G401.6 (cell line): ENCODE measurements at regions not wholly inside any gene's neighbourhood (a gene's known extent, or its start where the extent isn't known, plus 50 kb on each side); places are given as distances from the start of the nearest gene placed in this dataset.
"Not testable (repeated sequence)": the region's sequence is repeated elsewhere in the genome, so short reads cannot be mapped to it uniquely, and the experiment has no call there.

ENCODE experiments used
- FAIRE-seq: peaks from 2 replicates; lab custom pipeline; 2012; peaks lifted over from hg19 to GRCh38; lab: Jason Lieb, UNC

DNA sequence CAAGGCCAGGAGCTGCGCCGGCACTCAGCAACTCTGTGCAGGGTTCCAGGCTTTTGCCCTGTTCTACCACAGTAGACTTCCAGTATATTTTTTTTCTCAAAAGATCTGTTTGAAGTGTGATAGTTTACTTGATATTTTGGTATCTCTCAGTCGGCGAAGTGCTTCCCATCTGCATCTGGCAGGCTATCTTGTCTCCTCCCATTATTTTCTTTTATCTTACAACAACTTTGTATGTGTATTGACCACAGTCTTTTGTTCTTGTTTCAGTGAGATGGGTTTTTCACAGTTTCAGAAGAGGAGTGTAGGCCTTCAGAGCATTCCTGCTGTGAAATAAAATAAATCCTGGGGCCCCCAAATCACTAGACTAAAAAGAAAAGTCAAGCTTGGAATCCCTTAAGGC, 292.9 kb downstream of the PTGER3 start:
- FAIRE-seq = no peak

GRCh38 chr1:70760154-70760553, 287.5 kb downstream of the PTGER3 start:
- FAIRE-seq = no peak

DNA sequence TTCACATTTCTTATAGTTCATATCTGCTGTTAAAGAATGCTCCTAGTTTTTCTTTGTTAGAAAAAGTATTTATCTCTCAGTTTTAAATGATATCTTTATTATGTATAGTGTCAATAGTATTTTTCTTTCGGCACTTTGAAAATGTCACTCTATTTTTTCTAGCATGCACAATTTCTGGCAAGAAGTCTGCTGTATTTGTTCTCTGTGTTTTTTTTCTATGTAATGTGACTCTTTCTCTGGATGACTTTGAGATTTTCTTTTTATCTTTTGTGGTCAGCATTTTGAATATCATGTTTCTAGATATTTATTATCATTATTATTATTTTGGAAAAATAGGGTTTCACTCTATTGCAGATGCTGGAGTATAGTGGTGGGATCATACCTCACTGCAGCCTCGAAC, 285.2 kb downstream of the PTGER3 start:
- FAIRE-seq = no peak

- FAIRE-seq = no peak
Measured at GRCh38 chr1:70764747-70765146, 282.9 kb downstream of the PTGER3 start.

DNA sequence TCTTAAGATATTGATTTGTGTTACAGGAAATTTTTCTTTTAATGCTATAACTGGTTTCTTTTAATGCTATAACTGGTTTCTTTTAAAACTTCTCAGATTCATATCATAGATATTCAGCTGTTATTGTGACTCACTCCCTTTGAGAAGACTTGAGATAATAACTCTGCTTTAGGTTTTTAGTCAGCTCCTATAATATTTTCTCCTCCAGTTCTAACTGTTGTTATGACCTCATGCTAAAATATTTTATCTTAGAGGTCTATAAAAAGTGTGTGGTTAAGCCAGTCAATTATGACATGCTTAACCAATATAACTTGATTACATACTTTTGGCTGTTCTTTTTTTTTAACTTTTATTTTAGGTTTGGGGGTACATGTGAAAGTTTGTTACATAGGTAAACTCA, 280.2 kb downstream of the PTGER3 start:
- no peak for FAIRE-seq

DNA sequence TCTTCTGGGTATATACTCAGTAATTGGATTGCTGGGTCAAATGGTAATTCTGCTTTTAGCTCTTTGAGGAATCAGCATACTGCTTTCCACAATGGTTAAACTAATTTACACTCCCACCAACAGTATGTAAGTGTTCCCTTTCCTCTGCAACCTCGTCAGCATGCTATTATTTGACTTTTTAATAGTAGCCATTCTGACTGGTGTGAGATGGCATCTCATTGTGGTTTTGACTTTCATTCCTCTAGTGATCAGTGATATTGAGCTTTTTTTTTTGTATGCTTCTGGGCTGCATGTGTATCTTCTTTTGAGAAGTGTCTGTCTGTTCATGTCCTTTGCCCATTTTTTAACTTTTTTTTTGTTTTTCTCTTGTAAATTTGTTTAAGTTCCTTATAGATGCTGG, 279.4 kb downstream of the PTGER3 start:
- FAIRE-seq = no peak

DNA sequence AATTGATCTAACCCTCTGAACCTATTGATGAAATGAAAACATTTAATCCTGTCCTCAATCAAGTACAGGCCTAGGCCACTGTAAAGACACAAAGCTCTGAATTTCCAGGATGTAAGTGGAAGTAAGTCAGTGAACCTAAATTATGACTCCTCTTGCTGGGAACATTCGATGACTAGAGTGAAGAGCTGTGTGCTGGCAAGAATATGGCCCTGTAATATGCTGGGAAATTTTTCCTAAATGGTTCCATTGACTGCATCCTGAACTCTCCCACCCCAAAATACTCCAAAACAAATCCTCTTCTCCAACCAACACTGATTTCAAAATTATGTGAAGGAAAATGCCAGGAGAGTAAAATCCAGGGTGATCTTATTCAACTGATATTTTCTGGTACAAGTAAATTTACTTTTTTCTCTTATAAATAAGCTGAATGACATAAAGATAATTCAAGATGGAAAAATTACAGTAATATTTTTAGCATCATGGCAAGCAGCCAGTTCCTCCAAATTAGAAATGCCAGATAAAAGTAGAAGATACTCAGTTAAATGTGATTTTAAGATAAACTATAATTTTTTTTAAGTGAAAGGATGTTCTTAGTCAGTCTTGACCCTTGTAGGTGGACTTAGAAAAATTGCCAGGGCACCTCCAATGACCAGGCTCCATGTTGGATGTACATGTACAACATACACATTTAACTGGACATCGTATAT, 269.4 kb downstream of the PTGER3 start:
- FAIRE-seq = no peak

DNA sequence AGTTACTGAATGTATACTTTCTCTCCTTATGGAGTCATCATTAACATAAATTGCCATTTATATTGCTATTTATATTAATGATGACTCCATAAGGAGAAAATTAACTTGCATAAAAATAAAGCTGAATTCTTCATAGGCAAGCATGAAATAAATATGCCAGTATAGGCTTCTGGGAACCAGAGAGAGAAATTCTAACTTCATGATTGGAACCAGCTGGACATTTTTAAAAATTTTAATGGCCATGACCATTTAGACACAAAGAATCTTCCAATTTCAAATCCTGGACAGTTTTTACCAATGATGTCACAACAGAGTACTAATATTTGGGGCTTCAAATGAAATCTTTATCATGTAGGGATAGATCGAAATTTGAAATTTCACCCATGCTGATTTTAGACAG, 268.7 kb downstream of the PTGER3 start:
- no peak for FAIRE-seq

- FAIRE-seq = no peak
Measured at GRCh38 chr1:70779571-70779970, 268.0 kb downstream of the PTGER3 start.

GRCh38 chr1:70785287-70785686, 262.3 kb downstream of the PTGER3 start:
- no peak for FAIRE-seq

- no peak for FAIRE-seq
Measured at GRCh38 chr1:70790232-70790923, 257.2 kb downstream of the PTGER3 start.

DNA sequence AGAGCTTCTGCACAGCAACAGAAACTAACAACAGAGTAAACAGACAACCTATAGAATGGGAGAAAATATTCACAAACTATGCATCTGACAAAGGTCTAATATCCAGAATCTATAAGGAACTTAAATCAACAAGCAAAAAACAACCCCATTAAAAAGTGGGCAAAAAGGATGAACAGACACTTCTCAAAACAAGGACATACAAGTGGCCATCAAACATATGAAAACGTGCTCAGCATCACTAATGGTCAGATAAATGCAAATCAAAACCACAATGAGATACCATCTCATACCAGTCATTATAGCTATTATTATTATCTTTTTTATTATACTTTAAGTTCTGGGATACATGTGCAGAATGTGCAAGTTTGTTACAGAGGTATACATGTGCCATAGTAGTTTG, 252.6 kb downstream of the PTGER3 start:
- FAIRE-seq = not testable (repeated sequence)

DNA sequence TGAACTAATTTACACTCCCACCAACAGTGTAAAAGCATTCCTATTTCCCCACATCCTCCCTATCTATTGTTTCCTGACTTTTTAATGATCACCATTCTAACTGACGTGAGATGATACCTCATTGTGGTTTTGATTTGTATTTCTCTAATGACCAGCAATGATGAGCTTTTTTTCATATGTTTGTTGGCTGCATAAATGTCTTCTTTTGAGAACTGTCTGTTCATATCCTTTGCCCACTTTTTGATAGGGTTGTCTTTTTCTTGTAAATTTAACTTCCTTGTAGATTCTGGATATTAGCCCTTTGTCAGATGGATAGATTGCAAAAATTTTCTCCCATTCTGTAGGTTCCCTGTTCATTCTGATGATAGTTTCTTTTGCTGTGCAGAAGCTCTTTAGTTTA, 251.3 kb downstream of the PTGER3 start:
- not testable (repeated sequence) for FAIRE-seq

DNA sequence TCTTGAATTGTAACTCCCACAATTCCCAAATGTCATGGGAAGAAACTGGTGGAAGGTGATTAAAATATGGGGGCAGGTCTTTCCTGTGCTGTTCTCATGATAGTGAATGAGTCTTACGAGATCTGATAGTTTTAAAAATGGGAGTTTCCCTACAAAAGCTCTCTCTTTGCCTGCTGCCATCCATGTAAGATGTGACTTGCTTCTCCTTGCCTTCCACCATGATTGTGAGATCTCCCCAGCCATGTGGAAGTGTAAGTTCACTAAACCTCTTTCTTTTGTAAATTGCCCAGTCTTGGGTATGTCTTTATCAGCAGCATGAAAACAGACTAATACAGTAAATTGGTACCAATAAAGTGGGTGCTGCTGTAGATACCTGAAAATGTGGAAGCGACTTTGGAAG, 245.0 kb downstream of the PTGER3 start:
- FAIRE-seq = not testable (repeated sequence)

DNA sequence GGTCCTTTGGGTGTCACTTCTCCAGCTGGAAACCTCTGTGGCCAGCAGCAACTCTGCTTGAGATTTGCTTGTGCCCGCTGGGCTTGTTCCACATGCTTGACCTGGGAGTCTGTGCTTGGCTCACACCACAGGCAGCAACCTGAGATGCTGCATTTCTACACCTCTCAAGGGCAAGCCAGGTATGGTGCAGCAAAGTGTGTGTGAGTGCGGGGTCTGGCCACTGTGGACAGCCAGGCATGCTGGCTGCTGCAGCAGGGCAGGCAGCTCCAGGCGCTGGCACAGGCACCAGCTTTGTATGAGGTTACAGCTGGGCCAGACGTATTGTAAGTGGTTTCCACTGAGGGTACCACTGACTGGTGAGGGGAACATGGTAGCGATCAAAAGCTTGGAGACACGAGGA, 242.0 kb downstream of the PTGER3 start:
- FAIRE-seq = no peak

DNA sequence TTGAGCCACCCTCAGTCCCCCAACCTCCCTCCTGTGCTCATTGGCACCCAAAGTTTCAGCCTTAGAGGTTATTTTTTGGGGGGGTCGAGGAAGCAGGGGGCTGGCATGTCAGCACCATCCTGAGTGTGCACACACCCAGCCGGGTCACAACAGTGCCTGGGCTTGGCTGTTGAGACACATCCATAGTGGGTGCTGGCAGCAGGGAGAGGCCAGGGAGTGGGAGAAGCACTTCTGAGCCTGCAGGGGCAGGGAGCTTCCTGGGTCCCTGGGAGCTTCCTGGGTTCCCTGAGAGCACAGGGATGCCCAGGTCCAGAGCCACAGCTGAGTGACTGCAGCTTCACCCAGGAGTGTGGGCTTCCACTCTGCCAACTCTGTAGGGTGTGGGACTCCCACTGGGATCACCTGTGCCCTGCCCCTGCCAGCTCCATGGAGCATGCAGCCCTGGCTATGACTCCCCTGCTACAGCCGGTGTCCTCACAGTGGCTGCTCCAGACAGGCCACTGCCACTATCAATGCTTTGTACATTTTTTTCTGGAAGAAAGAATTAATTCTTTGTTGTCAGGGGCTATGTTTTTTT, 240.4 kb downstream of the PTGER3 start:
- no peak for FAIRE-seq

- no peak for FAIRE-seq
Measured at GRCh38 chr1:70809069-70809468, 238.5 kb downstream of the PTGER3 start.

- FAIRE-seq = no peak
Measured at GRCh38 chr1:70811815-70812214, 235.8 kb downstream of the PTGER3 start.

GRCh38 chr1:70812442-70813109, 235.0 kb downstream of the PTGER3 start:
- FAIRE-seq = no peak

- FAIRE-seq = no peak
Measured at GRCh38 chr1:70818401-70818800, 229.2 kb downstream of the PTGER3 start.

- FAIRE-seq = no peak
Measured at GRCh38 chr1:70819231-70819630, 228.4 kb downstream of the PTGER3 start.

GRCh38 chr1:70819785-70820184, 227.8 kb downstream of the PTGER3 start:
- no peak for FAIRE-seq

DNA sequence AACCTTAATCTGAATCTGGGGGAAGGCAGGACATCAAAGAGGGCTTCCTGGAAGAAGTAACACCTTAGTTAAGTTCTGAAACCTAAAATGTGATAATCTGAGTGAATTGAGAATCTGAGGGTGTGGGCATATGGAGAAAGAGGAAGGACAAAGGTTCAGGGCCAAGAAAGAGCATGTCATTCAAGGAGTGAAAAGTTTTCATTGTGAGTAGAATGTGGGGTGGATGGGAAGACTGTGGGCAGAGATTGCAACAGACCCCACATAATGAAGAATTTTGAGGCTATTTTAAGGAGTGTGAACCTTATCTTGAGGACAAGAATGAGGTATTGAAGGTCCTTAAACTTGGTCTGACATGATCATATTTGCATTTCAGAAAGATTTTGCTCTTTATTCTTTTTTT, 227.2 kb downstream of the PTGER3 start:
- FAIRE-seq = no peak
